Liver (tissue), 3 donors: ENCODE measurements at regions not wholly inside any gene's neighbourhood (a gene's known extent, or its start where the extent isn't known, plus 50 kb on each side); places are given as distances from the start of the nearest gene placed in this dataset.

Experiments
- EGR1 ChIP-seq, 2 donors: IDR thresholded peaks; 2 replicates each; pipeline ENCODE4 v1.6.1; 2016 to 2018; ENCODE audit warnings: antibody characterized with exemption in 2 of 2, low read depth in 2 of 2
- GABPA ChIP-seq, 2 donors: IDR thresholded peaks in 1 of 2; conservative IDR thresholded peaks in 1 of 2; 2 replicates each; pipeline ENCODE4 v1.6.1; 2016; ENCODE audit warnings: antibody characterized with exemption in 2 of 2, mild to moderate bottlenecking in 1 of 2, moderate library complexity in 1 of 2
- JUND ChIP-seq, 2 donors: IDR thresholded peaks; 2 replicates each; pipeline ENCODE4 v1.6.1; 2016; ENCODE audit warnings: antibody characterized with exemption in 2 of 2
- NR2F2 ChIP-seq: IDR thresholded peaks from 2 replicates; pipeline ENCODE4 v1.6.1; 2016; ENCODE audit warnings: antibody characterized with exemption
- RAD21 ChIP-seq, 2 donors: IDR thresholded peaks; 2 replicates each; pipeline ENCODE4 v1.6.1; 2016; ENCODE audit warnings: antibody characterized with exemption in 2 of 2, mild to moderate bottlenecking in 2 of 2
- SP1 ChIP-seq: IDR thresholded peaks from 2 replicates; pipeline ENCODE4 v1.6.1; 2018; ENCODE audit warnings: antibody characterized with exemption, mild to moderate bottlenecking
- TAF1 ChIP-seq: conservative IDR thresholded peaks from 2 replicates; pipeline ENCODE4 v1.6.1; 2016; ENCODE audit warnings: antibody characterized with exemption, mild to moderate bottlenecking
- YY1 ChIP-seq: IDR thresholded peaks from 2 replicates; pipeline ENCODE4 v1.6.1; 2016; ENCODE audit warnings: antibody characterized with exemption, mild to moderate bottlenecking
- TF ChIP-seq, protein P1 (sequence below): fragments of 150-350 bp; IDR thresholded peaks from 2 replicates; pipeline ENCODE4 v1.5.1; 2017; ENCODE audit warnings: improper control_type of control experiment, low read depth, low read length; ENCODE audit not compliant: missing input control
- TF ChIP-seq, protein P2 (sequence below): IDR thresholded peaks from 2 replicates; pipeline ENCODE4 v1.6.1; 2016; ENCODE audit warnings: antibody characterized with exemption
- TF ChIP-seq, protein P3 (sequence below): IDR thresholded peaks from 2 replicates; pipeline ENCODE4 v1.6.1; 2016; ENCODE audit warnings: antibody characterized with exemption, mild to moderate bottlenecking
- TF ChIP-seq, protein P4 (sequence below): IDR thresholded peaks from 2 replicates; pipeline ENCODE4 v1.6.1; 2016; ENCODE audit warnings: antibody characterized with exemption
- donor health status: healthy.
- donor health status: healthy.

DNA sequence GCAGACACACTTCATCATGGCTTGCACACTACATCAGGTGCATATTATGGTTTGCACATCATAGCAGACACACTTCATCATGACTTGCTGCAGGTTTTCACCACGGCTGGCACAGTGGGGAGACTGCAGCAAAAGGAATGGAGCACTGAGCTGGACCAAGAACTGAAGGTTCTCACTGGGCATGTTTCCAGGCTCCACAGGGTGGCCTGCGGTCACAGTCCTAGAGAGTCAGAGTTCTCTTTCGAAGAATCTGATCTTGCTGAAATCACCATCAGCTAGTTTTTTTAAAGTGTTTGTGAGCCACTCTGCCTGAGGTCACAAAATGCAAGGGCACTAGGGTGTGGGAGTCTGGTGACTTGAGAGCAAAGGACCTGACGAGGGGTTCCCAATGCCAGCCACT, 140.4 kb upstream of the NPY start:
- TF ChIP-seq, protein P1, sequence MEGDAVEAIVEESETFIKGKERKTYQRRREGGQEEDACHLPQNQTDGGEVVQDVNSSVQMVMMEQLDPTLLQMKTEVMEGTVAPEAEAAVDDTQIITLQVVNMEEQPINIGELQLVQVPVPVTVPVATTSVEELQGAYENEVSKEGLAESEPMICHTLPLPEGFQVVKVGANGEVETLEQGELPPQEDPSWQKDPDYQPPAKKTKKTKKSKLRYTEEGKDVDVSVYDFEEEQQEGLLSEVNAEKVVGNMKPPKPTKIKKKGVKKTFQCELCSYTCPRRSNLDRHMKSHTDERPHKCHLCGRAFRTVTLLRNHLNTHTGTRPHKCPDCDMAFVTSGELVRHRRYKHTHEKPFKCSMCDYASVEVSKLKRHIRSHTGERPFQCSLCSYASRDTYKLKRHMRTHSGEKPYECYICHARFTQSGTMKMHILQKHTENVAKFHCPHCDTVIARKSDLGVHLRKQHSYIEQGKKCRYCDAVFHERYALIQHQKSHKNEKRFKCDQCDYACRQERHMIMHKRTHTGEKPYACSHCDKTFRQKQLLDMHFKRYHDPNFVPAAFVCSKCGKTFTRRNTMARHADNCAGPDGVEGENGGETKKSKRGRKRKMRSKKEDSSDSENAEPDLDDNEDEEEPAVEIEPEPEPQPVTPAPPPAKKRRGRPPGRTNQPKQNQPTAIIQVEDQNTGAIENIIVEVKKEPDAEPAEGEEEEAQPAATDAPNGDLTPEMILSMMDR = no peak
- no peak for TF ChIP-seq EGR1 (IDR thresholded peaks at IDR 0.05; ENCODE audit: low read depth in 2 of 2)
- no peak for TF ChIP-seq RAD21 (IDR thresholded peaks at IDR 0.05)
- TF ChIP-seq GABPA (IDR thresholded peaks at IDR 0.05 in 1 of 2, conservative IDR thresholded peaks at IDR 0.05 in 1 of 2) = no peak
- TF ChIP-seq, protein P2, sequence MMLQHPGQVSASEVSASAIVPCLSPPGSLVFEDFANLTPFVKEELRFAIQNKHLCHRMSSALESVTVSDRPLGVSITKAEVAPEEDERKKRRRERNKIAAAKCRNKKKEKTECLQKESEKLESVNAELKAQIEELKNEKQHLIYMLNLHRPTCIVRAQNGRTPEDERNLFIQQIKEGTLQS = no peak
- TF ChIP-seq, protein P3, sequence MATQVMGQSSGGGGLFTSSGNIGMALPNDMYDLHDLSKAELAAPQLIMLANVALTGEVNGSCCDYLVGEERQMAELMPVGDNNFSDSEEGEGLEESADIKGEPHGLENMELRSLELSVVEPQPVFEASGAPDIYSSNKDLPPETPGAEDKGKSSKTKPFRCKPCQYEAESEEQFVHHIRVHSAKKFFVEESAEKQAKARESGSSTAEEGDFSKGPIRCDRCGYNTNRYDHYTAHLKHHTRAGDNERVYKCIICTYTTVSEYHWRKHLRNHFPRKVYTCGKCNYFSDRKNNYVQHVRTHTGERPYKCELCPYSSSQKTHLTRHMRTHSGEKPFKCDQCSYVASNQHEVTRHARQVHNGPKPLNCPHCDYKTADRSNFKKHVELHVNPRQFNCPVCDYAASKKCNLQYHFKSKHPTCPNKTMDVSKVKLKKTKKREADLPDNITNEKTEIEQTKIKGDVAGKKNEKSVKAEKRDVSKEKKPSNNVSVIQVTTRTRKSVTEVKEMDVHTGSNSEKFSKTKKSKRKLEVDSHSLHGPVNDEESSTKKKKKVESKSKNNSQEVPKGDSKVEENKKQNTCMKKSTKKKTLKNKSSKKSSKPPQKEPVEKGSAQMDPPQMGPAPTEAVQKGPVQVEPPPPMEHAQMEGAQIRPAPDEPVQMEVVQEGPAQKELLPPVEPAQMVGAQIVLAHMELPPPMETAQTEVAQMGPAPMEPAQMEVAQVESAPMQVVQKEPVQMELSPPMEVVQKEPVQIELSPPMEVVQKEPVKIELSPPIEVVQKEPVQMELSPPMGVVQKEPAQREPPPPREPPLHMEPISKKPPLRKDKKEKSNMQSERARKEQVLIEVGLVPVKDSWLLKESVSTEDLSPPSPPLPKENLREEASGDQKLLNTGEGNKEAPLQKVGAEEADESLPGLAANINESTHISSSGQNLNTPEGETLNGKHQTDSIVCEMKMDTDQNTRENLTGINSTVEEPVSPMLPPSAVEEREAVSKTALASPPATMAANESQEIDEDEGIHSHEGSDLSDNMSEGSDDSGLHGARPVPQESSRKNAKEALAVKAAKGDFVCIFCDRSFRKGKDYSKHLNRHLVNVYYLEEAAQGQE = no peak
- no peak for TF ChIP-seq SP1
- TF ChIP-seq TAF1 = no peak
- TF ChIP-seq JUND (IDR thresholded peaks at IDR 0.05) = no peak
- no peak for TF ChIP-seq YY1
- TF ChIP-seq, protein P4, sequence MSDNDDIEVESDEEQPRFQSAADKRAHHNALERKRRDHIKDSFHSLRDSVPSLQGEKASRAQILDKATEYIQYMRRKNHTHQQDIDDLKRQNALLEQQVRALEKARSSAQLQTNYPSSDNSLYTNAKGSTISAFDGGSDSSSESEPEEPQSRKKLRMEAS = no peak
- TF ChIP-seq NR2F2 = no peak
